GM12872 (cell line): ENCODE measurements at regions not wholly inside any gene's neighbourhood (a gene's known extent, or its start where the extent isn't known, plus 50 kb on each side); places are given as distances from the start of the nearest gene placed in this dataset.
A peak's percentile ranks its signal among the peaks of the same experiment; 100 is the strongest.

ENCODE experiments used
- CTCF ChIP-seq: IDR thresholded peaks from 3 replicates; pipeline ENCODE4 v1.5.1; 2011; ENCODE audit warnings: low read depth, mild to moderate bottlenecking, low read length, moderate library complexity; ENCODE audit not compliant: insufficient read depth

- TF ChIP-seq CTCF, result no peak
Observed at GRCh38 chr5:155598552-155598951, 585.0 kb downstream of the KIF4B start.

- TF ChIP-seq CTCF, result no peak
Observed at GRCh38 chr5:155605920-155606319, 592.4 kb downstream of the KIF4B start.

- TF ChIP-seq CTCF, result peak; percentile 83
Observed at GRCh38 chr5:155616779-155617392, 603.3 kb downstream of the KIF4B start.

- no peak for TF ChIP-seq CTCF
Observed at GRCh38 chr5:155619688-155620087, 606.1 kb downstream of the KIF4B start.

GRCh38 chr5:155620821-155621410 is 607.4 kb downstream of the KIF4B start:
- TF ChIP-seq CTCF, result no peak

- TF ChIP-seq CTCF, result no peak
Observed at GRCh38 chr5:155624597-155625241, 611.2 kb downstream of the KIF4B start.

- TF ChIP-seq CTCF, result no peak
Observed at GRCh38 chr5:155625315-155625714, 611.8 kb downstream of the KIF4B start.
